Hepatocyte (in vitro differentiated cells): ENCODE measurements at regions not wholly inside any gene's neighbourhood (a gene's known extent, or its start where the extent isn't known, plus 50 kb on each side); places are given as distances from the start of the nearest gene placed in this dataset.

Source experiments
- EZH2 ChIP-seq: fragments of 200-600 bp; sonication (generic); IDR thresholded peaks from 2 replicates; pipeline ENCODE4 v1.6.1; 2016; ENCODE audit warnings: antibody characterized with exemption, mild to moderate bottlenecking, borderline replicate concordance
- EZH2phosphoT487 ChIP-seq: fragments of 200-600 bp; sonication (generic); IDR thresholded peaks from one replicate; pipeline ENCODE4 v1.6.1; 2018; ENCODE audit warnings: antibody characterized with exemption, mild to moderate bottlenecking, low read depth, moderate library complexity; ENCODE audit not compliant: unreplicated experiment, severe bottlenecking
- TF ChIP-seq, protein P1 (sequence below): fragments of 200-600 bp; sonication (generic); IDR thresholded peaks from 2 replicates; pipeline ENCODE4 v1.5.1; 2016; ENCODE audit warnings: antibody characterized with exemption, mild to moderate bottlenecking; ENCODE audit not compliant: poor library complexity

GRCh38 chr4:83830138-83830888 is 294.4 kb downstream of the GPAT3 start:
- TF ChIP-seq, protein P1, sequence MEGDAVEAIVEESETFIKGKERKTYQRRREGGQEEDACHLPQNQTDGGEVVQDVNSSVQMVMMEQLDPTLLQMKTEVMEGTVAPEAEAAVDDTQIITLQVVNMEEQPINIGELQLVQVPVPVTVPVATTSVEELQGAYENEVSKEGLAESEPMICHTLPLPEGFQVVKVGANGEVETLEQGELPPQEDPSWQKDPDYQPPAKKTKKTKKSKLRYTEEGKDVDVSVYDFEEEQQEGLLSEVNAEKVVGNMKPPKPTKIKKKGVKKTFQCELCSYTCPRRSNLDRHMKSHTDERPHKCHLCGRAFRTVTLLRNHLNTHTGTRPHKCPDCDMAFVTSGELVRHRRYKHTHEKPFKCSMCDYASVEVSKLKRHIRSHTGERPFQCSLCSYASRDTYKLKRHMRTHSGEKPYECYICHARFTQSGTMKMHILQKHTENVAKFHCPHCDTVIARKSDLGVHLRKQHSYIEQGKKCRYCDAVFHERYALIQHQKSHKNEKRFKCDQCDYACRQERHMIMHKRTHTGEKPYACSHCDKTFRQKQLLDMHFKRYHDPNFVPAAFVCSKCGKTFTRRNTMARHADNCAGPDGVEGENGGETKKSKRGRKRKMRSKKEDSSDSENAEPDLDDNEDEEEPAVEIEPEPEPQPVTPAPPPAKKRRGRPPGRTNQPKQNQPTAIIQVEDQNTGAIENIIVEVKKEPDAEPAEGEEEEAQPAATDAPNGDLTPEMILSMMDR, result no peak
- TF ChIP-seq EZH2, result no peak
- TF ChIP-seq EZH2phosphoT487, result no peak
